Gastroesophageal sphincter (tissue), 4 donors: ENCODE measurements at regions not wholly inside any gene's neighbourhood (a gene's known extent, or its start where the extent isn't known, plus 50 kb on each side); places are given as distances from the start of the nearest gene placed in this dataset.

Experiments used
- ATAC-seq: fragments of 150-250 bp; one replicate; pipeline ENCODE4 v1.9.1; 2016; ENCODE audit warnings: mild to moderate bottlenecking, moderate library complexity
- H3K27ac ChIP-seq, 4 donors: fragments of 200-600 bp; sonication (generic) in 3 of 4; 1 replicate in 3 of 4; 2 replicates in 1 of 4; pipeline ENCODE4 v1.5.1; 2016 to 2019
- H3K27me3 ChIP-seq: fragments of 200-600 bp; sonication (generic); one replicate; pipeline ENCODE4 v1.5.1; 2019
- H3K36me3 ChIP-seq, 2 donors: fragments of 200-600 bp; sonication (generic); one replicate each; pipeline ENCODE4 v1.5.1; 2019; ENCODE audit warnings: control low read depth in 1 of 2
- H3K4me1 ChIP-seq, 3 donors: fragments of 200-600 bp; sonication (generic); 1 replicate in 2 of 3; 2 replicates in 1 of 3; pipeline ENCODE4 v1.5.1; 2016 to 2019; ENCODE audit warnings: control low read depth in 2 of 3
- H3K4me3 ChIP-seq, 2 donors: fragments of 200-600 bp; sonication (generic); one replicate each; pipeline ENCODE4 v1.5.1; 2019; ENCODE audit warnings: mild to moderate bottlenecking in 1 of 2, moderate library complexity in 1 of 2
- H3K9me3 ChIP-seq, 3 donors: fragments of 200-600 bp; sonication (generic); one replicate each; pipeline ENCODE4 v1.5.1; 2017 to 2019; ENCODE audit warnings: control low read depth in 2 of 3
- CTCF ChIP-seq, 4 experiments: fragments of 200-600 bp in 2 of 4; fragments of 450-650 bp in 2 of 4; sonication (generic) in 1 of 4; IDR thresholded peaks; one replicate each; pipeline ENCODE4 v1.5.1; 2017 to 2019; ENCODE audit warnings: antibody characterized with exemption in 4 of 4, mild to moderate bottlenecking in 2 of 4, moderate library complexity in 2 of 4
- EP300 ChIP-seq: sonication (generic); formaldehyde crosslinking; IDR thresholded peaks from one replicate; pipeline ENCODE4 v1.6.1; 2017; ENCODE audit warnings: antibody characterized with exemption, mild to moderate bottlenecking
- POLR2A ChIP-seq, 2 donors: fragments of 450-650 bp; IDR thresholded peaks; one replicate each; pipeline ENCODE4 v1.6.1; 2017; ENCODE audit warnings: antibody characterized with exemption in 2 of 2, mild to moderate bottlenecking in 2 of 2, moderate library complexity in 1 of 2
- POLR2AphosphoS5 ChIP-seq: sonication (generic); formaldehyde crosslinking; IDR thresholded peaks from one replicate; pipeline ENCODE4 v1.6.1; 2017; ENCODE audit warnings: antibody characterized with exemption
- WGBS, 2 donors: methylation state at CpG; one replicate each; pipeline ENCODE4 v1.1.5; 2018; ENCODE audit warnings: low coverage in 1 of 2; 5-methylcytosine and 5-hydroxymethylcytosine counted together

GRCh38 chr15:46879032-46879770 is 838.1 kb upstream of the SEMA6D start:
- Histone ChIP-seq H3K4me1 (no peaks in the 10 kb centered on the region), H3K27me3 (no peaks in the 10 kb centered on the region), H3K9me3 (no peaks in the 10 kb centered on the region), H3K27ac (no peak overlapping the region), H3K36me3 (no peaks in the 10 kb centered on the region), H3K4me3 (no peak overlapping the region)
- WGBS, 2 donors: 24 to 38% methylated on average over 5 of the region's 5 CpGs
- TF ChIP-seq CTCF (IDR thresholded peaks at IDR 0.05) (no peak), POLR2A (IDR thresholded peaks at IDR 0.05) (no peak), EP300 (no peak), POLR2AphosphoS5 (no peak)
- ATAC-seq: no peak

- no peaks in the 10 kb centered on the region for H3K27me3 ChIP-seq
- no peak overlapping the region for H3K27ac ChIP-seq
- H3K9me3 ChIP-seq: no peaks in the 10 kb centered on the region
- ATAC-seq: no peak
- H3K4me3 ChIP-seq: no peak overlapping the region
- H3K4me1 ChIP-seq: no peaks in the 10 kb centered on the region
- H3K36me3 ChIP-seq: no peaks in the 10 kb centered on the region
- TF ChIP-seq CTCF (IDR thresholded peaks at IDR 0.05) (no peak), EP300 (no peak), POLR2AphosphoS5 (no peak)
- 52 to 87% methylated on average over 2 of the region's 2 CpGs for WGBS, 2 donors
Measured at GRCh38 chr15:46880791-46881190, 836.5 kb upstream of the SEMA6D start.

GRCh38 chr15:46892621-46893160 is 824.6 kb upstream of the SEMA6D start:
- Histone ChIP-seq H3K4me3 (no peak overlapping the region), H3K4me1 (no peaks in the 10 kb centered on the region), H3K27ac (no peak overlapping the region), H3K36me3 (no peaks in the 10 kb centered on the region), H3K9me3 (no peaks in the 10 kb centered on the region), H3K27me3 (no peaks in the 10 kb centered on the region)
- 40 to 78% methylated on average over 4 of the region's 4 CpGs for WGBS, 2 donors
- TF ChIP-seq CTCF (IDR thresholded peaks at IDR 0.05) (no peak), EP300 (no peak), POLR2AphosphoS5 (no peak), POLR2A (IDR thresholded peaks at IDR 0.05) (no peak)
- no peak for ATAC-seq

- H3K4me3 ChIP-seq: no peak overlapping the region
- no peaks in the 10 kb centered on the region for H3K36me3 ChIP-seq
Measured at GRCh38 chr15:46894644-46895043, 822.7 kb upstream of the SEMA6D start.

More at GRCh38 chr15:46894644-46895043, 822.7 kb upstream of the SEMA6D start:
- H3K27ac ChIP-seq: no peak overlapping the region
- H3K4me1 ChIP-seq: no peaks in the 10 kb centered on the region
- no peaks in the 10 kb centered on the region for H3K27me3 ChIP-seq
- TF ChIP-seq EP300: no peak
- TF ChIP-seq CTCF (IDR thresholded peaks at IDR 0.05): no peak
- no peak for TF ChIP-seq POLR2AphosphoS5
- no peak for TF ChIP-seq POLR2A (IDR thresholded peaks at IDR 0.05)
- WGBS, 2 donors: 93 to 96% methylated on average over 4 to 6 of the region's 10 CpGs
- no peaks in the 10 kb centered on the region for H3K9me3 ChIP-seq
- no peak for ATAC-seq
